DMS153 (cell line): ENCODE measurements at regions not wholly inside any gene's neighbourhood (a gene's known extent, or its start where the extent isn't known, plus 50 kb on each side); places are given as distances from the start of the nearest gene placed in this dataset.
"Not testable (repeated sequence)": the region's sequence is repeated elsewhere in the genome, so short reads cannot be mapped to it uniquely, and the experiment has no call there.

Experiments used
- DNase-seq: peaks from one replicate; lab custom pipeline; 2025; lab: John Stamatoyannopoulos, UW

DNA sequence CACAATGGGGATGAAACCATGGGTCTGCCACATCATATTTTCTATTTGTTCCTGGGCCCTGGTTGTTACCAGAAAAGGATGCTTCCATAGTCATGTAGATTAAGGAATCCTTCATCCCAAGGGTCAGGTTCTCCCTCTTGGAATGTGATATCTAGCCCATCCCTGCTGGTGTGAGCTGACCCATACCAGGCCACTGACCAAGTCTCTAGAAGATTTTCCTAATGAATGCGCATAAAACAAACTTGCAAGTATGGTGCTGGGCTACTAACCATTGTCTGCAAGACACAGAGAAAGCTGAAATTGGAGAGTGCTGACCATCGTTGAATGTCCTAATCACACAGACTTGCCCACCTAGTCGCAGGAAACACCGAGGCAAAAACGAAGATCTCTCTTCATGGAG lies 972.6 kb downstream of the EFNA5 start:
- DNase-seq, result no peak

DNA sequence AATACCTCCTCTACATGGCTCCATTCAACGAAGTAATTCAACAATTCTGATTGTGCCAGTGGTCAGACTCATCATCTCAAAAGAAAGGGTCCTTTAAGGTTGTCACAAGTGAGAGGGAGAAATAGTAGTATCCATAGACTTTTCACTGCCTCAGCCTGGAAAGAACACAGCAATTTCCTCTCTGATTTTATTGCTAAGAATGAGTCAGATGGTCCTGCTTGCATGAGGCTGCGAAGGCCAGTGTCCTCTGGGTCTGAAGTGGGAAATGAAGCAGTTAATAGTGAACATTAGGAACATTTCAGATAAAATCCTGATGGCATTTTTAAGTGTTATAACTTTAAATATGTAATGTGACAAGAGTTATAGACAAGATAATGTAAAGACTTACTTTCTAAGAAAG lies 979.0 kb downstream of the EFNA5 start:
- DNase-seq, result no peak

DNA sequence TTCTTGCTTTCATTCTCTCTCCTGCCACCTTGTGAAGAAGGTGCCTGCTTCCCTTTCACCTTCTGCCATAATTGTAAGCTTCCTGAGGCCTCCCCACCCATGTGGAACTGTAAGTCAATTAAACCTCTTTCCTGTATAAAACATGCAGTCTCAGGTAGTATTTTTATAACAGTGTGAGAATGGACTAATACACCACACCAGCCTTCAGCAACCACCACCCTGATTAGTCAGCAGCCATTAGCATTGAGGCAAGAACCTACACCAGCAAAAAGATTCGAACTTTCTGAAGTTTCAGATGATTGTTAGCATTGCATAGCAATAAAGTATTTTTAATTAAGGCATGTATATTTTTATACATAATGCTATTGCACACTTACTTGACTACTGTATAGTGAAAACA lies 980.2 kb downstream of the EFNA5 start:
- DNase-seq, result no peak

DNA sequence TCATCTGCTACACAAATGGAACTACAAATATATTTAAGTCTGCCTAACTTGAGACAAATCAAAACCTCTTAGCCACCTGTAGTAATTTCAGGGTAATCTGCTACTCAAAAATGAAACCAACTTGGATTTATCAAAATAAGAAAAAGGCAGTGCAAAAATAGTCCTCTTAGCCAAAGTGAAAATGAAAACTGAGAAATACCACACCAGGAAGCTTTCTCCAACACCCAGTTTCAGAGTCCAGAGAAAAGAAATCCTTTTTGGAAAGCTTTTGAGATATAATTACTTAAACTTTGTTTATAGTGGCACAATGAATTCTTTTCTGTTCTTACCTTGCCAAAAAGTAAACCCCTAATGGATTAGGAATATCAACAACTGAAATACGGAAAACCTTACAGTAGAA lies 990.4 kb downstream of the EFNA5 start:
- DNase-seq, result no peak

DNA sequence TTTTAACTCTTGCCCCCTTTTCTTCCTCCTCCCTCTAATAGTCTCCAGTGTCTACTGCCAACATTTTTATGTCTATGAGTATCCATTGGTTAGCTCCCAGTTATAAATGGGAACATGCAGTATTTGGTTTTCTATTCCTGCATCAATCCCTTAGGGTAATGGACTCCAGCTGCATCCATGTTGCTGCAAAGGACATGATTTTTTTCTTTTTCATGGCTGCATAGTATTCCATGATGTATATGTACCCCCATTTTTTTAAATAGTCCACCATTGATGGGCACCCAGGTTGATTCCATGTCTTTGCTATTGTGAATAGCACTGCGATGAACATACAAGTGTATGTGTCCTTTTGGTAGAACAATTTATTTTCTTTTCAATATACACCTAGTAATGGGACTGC lies 993.7 kb downstream of the EFNA5 start:
- DNase-seq, result no peak

DNA sequence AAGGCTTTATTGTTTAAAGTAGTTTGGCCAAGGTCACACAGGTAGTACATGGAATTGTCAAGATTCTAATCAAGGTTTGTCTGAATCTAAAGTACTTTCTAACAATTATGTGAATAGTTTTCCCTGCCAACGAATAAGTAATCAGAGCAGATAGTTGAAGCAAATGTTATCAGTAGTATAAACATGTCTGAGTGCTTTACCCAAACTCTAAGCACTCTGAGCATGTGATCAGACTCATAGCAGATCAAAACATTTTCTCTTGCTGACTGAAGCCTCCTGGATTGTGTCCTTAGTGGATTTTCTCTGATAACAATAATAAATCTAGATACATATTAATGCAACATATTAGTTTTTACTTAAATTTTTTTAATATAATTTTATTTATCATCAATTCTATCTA lies 995.0 kb downstream of the EFNA5 start:
- no peak for DNase-seq

DNA sequence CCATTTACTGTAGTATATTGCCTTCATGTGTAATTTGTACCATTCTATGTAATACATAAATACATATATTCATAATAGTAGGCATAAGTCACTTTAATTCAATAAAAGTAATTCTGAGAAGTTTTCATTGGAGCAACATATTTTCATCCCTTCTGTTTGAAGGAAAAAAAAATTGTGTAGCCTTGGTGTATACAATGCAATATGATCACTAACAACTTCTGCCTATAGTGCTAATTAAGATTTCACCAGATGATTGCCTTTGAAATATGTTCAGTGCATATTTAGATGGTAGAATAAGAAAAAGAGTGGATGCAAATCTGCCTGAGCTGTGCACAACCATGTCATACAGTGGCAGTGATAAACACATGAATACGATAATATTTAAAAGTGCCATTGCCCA lies 996.8 kb downstream of the EFNA5 start:
- no peak for DNase-seq

DNA sequence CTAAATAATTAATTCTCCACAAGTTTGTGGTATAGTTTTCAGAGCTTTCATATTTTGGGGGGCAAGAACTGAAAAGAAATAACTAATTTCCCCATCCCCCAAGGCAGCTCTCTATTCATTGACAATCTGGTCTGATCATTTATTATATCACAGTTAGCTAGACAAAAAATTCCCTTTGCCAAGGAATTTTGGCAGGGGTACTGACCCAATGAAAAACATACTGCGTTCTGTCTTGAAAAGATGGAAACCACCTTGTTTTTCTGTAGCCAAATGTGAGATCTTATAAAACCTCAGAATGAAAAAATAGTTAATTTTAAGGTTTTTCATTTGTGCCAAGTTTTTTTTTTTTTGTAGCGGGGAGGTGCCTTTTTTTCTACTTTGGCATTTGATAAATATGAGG lies 1008.9 kb downstream of the EFNA5 start:
- DNase-seq, result no peak

DNA sequence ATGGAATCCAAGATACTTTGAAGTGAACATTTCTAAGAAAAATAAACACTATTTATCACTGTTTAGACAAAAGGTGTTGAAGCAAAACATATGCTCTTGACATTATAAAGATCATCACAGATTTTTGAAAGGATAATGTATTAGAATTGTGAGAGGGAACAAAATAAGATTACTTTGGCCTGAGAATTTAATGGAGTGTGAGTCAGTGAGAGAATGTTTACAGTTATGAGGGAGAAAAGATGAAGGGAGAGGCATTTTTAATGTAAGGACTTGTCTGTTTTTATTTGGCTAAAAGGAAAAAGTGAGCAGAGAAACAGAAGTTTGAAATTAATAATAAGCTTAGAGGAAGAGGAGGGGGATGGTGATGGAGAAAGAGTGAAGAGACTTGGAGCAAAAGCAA lies 1010.1 kb downstream of the EFNA5 start:
- no peak for DNase-seq

DNA sequence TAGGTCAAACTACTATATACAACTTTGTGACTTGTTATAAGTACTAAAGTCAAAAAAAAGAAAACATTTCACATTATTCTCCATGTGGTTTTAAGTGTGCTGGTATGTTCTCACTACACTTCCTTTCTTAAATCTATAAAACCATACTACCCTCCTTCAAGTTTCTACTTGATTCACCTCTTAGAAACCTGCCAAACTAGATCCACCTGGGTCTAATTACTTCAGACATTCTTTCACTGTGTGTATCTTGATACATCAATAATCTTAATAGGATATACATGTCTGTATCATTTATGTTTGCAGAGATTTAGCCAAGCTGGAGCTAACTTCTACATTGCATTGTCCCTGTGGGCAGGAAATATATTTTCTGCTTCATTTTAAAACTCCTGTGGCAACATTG lies 1012.6 kb downstream of the EFNA5 start:
- no peak for DNase-seq

DNA sequence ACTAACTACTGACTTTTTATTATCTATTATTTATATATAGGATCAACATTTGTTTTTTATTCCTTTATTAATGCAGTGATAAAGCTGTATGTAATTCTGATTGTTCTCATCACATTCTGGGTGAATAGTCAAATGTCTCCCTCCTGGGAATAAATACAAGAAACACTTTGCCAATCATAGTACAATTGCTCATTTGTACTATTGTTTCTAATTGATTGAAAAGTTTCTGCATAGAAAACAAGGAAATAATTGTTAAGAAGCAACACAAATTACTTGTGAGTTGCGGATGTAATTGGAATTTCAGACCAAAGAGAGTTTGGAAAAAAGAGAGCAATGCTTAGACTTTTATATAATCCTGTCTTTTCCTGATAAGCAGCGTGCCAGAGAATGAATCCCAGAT lies 1013.9 kb downstream of the EFNA5 start:
- DNase-seq, result no peak

DNA sequence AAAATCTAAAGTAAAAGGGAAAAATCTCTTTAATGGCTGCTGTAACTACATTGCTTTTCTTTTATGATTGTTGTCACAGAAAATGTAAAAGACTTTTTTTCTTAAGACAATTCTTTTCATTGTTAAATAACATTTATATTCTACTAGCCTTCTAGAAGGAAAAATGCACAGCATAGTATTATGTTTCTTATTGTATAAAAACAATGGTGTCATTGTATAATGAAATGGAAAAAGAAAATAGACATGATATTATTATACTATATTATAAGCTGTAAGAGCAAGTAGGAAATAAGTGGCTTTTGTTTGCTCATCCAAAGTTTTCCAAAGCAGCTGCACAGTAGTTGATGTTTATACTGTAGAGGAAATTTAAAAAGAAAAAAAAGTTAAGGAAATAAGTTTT lies 1021.7 kb downstream of the EFNA5 start:
- no peak for DNase-seq

DNA sequence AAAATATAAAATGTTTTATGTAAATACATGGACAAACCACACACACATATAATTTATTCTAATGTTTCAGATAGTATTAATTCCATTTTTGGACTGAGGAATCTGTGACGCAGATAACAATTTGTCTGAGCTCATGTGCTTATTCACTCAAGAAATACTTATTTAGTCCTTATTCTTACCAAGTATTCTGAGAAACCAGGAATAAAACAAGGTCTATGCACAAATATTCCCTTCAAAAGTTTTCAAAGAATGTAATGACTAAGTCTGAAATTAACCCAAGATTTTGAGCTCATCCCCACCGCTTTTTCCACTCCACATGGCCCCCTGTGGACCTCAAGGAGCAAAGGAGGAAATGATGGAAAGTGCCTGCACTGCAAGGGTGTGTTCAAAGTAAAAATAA lies 1022.3 kb downstream of the EFNA5 start:
- no peak for DNase-seq

DNA sequence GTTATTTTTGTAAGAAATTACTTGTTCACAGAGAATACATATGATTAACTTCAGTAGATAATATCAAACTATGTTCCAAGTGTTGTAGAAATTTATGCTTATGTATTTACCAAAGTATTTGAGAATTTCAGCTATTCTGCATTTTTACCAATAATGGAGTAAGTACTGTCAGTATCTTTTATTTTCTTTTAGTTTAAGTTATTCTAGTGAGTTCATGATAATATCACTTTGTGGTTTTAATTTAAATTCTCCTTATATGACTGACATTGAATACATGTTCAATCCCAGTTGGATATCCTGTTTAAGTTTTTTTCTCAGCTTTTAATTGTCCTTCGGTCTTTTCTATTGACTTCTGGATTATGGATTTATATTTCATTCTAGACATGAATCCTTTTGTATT lies 1024.6 kb downstream of the EFNA5 start:
- DNase-seq, result no peak

DNA sequence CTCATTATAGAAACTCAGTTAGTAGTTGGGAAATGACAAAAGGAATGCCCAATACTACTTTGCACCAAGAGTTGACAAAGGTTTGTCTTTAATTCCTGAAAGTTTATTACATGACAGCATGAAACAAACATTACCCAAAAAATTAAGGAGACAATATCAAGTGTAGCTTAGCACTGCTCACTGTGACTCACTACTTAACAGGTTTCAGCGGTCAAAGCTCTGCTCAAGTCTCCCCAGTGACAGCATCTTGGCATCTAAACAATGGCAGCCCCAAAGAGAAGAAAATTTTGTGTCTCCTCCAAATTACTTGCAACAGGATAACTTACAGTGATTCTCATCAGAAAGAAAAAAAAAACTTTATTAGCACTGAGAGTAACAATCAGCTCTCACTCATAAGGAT lies 1030.2 kb downstream of the EFNA5 start:
- no peak for DNase-seq

DNA sequence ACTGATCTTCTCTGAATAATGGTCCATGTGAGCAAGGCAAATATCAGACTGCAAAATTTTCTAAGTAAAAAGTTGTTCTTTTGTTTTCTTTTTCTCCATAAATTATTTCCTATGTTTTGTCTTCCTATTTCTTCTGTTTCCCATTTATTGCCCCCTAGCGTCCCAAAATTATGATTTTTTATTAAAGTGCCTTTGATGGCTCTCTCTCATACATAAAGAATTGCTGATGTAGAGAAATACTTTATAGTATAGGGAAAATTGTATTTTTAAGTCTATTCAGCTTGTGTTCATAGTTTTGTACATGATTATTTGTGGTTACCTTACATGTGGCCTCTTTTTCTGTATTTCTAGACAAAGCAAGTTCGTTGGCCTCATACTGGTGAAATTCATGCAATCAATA lies 1031.2 kb downstream of the EFNA5 start:
- DNase-seq, result no peak

DNA sequence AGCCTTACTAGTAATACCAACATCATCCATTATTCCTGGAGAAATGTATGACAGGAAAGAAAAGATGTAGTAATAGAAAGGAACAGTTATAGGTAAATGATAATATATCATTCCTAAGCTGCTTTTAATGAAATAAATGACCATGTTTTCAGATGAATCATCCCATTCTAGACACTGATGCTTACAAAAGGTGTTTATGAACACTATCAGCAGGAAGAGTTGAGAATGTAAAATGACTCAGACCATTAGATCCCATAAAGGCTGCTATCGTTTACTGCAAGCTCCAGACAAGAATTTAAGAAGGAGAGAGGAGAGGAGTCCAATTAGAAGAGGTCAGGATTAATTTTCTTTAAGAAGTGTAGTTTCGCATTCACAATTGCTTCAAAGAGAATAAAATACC lies 1033.5 kb downstream of the EFNA5 start:
- no peak for DNase-seq

DNA sequence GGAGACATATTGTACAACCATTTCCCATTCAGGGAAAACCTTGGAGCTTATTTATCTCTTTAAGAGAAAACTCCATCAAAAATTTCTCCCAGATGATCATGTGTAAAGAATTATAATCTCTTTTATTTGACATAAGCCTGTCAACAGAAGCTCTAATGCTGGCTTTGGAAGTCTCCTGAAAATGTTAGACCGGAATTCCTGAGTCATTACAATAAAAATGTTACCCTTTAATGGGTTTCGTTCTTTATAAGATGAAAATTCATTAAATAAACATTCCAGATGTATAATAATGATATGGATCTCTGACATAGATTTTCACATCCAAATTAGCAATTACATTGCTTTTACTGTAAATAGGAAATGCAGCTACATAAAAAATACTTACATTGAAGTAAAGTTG lies 1036.4 kb downstream of the EFNA5 start:
- no peak for DNase-seq

DNA sequence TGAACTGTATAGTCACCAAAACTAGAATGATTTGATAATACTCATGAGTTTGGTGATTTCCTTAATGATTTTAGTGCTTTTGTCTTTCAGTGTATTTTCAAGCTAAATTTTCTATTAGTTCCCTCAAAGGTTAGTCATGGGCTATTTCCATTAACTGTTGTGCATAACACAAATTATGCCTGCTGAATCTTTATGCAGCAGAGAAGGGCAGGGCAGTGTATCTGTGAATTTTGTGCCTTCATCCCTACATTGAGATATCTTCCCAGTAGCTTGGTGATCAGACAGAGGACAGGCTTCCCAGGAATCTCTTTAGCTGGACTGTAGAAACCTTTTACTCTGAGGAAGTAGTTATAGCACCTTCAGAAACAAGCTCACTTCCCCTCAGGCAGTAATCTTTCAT lies 1036.9 kb downstream of the EFNA5 start:
- no peak for DNase-seq

DNA sequence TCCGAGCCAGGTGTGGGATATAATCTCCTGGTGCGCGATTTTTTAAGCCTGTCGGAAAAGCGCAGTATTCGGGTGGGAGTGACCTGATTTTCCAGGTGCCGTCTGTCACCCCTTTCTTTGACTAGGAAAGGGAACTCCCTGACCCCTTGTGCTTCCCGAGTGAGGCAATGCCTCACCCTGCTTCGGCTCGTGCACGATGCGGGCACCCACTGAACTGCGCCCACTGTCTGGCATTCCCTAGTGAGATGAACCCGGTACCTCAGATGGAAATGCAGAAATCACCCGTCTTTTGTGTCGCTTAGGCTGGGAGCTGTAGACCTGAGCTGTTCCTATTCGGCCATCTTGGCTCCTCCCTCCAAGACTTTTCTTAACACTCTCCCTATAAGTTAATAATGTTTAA lies 1042.3 kb downstream of the EFNA5 start:
- not testable (repeated sequence) for DNase-seq

DNA sequence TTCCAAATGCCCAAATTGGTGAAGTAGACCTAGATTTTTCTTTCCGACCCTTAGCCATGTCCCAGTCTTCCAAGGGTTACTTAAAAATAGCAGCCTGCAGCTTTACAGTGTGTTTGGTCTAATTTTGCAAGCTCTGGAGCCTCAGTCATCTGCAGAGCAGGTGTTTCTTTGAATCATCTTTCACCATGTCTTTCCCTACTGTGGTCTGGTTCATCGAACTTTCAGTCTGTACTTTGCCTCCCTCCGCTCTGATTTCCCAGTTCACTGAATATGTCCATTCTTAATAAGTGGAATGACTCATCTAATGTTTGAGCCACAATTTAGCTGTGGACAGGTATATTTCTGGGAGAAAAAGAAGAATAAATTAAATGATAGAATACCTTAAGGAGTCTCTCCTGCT lies 1060.7 kb downstream of the EFNA5 start:
- DNase-seq, result no peak

DNA sequence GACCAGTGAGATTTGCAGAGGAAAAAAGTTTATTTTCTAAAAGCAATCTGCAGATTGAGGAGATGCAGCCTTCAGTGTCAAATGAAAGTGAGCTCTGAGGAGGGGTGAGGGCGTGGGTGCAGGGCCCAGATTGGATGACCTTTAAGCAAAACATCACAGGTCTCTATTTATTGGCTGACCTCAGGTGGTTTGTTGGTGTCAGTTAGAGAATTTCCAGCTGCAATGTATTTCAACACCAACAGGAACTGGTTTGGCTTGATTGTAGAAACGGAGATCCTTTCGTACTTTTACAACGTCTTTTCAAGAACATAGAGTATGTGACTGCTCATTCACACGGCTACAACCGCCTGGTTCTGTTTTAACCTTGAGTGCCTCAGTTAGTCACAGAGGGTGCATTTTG lies 1069.1 kb downstream of the EFNA5 start:
- no peak for DNase-seq

DNA sequence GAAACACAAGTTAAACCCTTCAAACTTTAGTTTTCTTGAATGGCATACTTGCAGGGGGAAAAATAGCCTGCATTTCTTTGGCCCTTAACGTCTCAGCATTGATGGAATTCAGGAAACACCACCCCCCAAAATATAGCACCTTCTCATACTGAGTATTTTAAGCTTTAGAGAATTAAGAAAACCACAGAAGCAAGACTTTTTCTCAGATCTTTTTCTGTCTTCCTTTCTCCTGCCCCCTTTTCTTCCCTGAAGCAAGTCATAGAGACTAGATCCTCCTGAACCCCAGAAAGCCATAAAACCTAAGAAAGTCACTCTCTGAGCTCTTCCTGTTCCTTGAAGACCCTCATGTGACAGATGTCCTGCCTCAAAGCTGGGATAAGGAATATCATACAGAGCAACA lies 1069.9 kb downstream of the EFNA5 start:
- DNase-seq, result no peak

DNA sequence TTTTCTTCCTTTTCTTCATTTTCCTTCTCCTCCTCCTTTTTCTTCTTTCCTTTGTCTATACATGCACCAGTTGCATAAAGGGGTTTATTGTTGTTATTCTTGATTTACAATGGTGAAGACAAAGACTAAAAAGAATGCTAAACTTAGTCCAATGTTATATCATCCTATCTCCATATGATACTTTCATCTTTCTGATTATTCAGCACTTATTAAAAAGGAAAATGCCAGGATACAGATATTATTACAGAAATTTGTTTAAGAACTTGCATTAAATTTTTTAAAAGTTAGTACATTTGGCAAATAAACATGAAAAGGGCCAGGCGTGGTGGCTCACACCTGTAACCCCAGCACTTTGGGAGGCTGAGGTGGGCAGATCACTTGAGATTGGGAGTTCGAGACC lies 1074.9 kb downstream of the EFNA5 start:
- DNase-seq, result no peak

DNA sequence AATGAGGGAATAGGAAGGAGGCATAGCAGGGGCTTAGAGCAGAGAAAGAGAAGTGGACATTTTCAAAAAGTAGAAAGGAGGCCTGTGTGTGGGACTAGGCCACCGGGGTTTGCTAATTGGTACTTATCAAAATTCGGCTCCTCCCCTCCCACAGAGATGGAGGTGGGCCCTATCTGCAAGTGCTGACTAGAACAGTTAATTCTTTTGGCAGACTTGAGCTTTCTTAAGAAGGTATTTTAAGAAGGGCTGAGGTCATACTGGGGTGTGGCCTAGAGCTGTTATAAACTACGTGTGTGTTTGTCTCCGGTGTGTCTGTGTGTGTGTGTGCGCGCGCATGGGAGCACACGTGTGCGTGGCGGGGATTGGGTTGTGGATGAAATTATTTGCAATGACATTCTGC lies 1086.5 kb downstream of the EFNA5 start:
- DNase-seq, result no peak
